AG10803 (cell line): ENCODE measurements at regions not wholly inside any gene's neighbourhood (a gene's known extent, or its start where the extent isn't known, plus 50 kb on each side); places are given as distances from the start of the nearest gene placed in this dataset.
"Not testable (repeated sequence)": the region's sequence is repeated elsewhere in the genome, so short reads cannot be mapped to it uniquely, and the experiment has no call there.

Source experiments
- DNase-seq: peaks from one replicate; pipeline ENCODE4 v3.0.0; 2010; ENCODE audit warnings: low read depth
- H3K4me3 ChIP-seq: 2 replicates; pipeline ENCODE4 v1.5.1; 2011; ENCODE audit warnings: mild to moderate bottlenecking, low read length, control low read depth
- CTCF ChIP-seq: conservative IDR thresholded peaks from 2 replicates; pipeline ENCODE4 v1.5.1; 2011; ENCODE audit warnings: mild to moderate bottlenecking, low read length, control low read depth, inconsistent platforms

- DNase-seq: no peak
- no peak overlapping the region for H3K4me3 ChIP-seq
- TF ChIP-seq CTCF: no peak
These were observed 110.0 kb upstream of the MTHFD1L start for GRCh38 chr6:150755524-150755923.

GRCh38 chr6:150756173-150756572 is 109.3 kb upstream of the MTHFD1L start:
- no peak overlapping the region for H3K4me3 ChIP-seq
- TF ChIP-seq CTCF: no peak
- DNase-seq: peak; percentile 59

- H3K4me3 ChIP-seq, DNase-seq: not testable (repeated sequence)
These were observed 107.7 kb upstream of the MTHFD1L start for GRCh38 chr6:150757807-150758206.

DNA sequence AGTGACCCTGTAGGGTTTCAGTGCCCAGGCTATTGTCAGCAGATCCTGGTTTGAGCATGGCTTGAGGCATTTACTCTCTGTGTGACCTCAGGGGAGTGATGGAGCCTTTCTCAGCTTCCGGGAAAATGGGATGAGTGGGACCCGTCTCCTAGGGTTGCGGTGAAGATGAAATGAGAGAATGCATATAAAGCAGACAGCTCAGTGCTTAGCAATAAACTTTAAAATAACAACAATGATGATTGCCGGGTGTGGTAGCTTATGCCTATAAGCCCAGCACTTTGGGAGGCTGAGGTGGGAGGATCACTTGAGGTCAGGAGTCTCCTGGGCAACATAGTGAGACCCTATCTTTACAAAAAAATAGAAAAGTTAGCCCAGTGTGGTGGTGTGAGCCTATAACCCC is 106.0 kb upstream of the MTHFD1L start:
- DNase-seq: no peak
- no peak for TF ChIP-seq CTCF

DNA sequence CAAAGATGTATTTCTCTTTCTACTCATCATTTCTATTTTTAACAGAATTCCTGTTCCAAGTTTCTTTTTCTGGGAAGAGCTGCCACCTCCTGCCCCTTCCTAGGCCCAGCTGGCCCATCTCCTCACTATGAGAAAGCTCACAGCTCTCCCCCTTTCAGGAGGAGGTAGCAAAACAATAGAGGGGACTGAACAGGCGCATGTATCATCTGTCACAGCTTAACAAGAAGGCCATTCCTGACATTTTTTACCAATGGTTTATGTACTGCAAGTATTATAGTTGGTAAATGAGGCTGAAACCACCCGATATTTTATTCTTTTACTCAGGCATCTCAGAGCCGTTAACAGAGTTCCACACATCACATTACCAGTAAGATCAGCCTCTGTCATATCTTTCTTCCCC is 103.7 kb upstream of the MTHFD1L start:
- H3K4me3 ChIP-seq: no peak overlapping the region
- no peak for TF ChIP-seq CTCF
- peak; percentile 23 for DNase-seq

More for the DNA sequence above, 106.0 kb upstream of the MTHFD1L start:
- H3K4me3 ChIP-seq: no peak overlapping the region

GRCh38 chr6:150764334-150765066 is 101.0 kb upstream of the MTHFD1L start:
- H3K4me3 ChIP-seq: no peak overlapping the region
- no peak for TF ChIP-seq CTCF
- DNase-seq: no peak

GRCh38 chr6:150765067-150765764 is 100.3 kb upstream of the MTHFD1L start:
- TF ChIP-seq CTCF: no peak
- DNase-seq: no peak
- H3K4me3 ChIP-seq: no peak overlapping the region
